GM20000 (cell line): ENCODE measurements at regions not wholly inside any gene's neighbourhood (a gene's known extent, or its start where the extent isn't known, plus 50 kb on each side); places are given as distances from the start of the nearest gene placed in this dataset.

Experiments
- DNase-seq: peaks from one replicate; pipeline ENCODE4 v3.0.0; 2012; ENCODE audit warnings: low spot score
- CTCF ChIP-seq: IDR thresholded peaks from 2 replicates; pipeline ENCODE4 v1.5.1; 2012; ENCODE audit warnings: mild to moderate bottlenecking, control low read depth; ENCODE audit errors: extremely low read depth, missing control alignments

- TF ChIP-seq CTCF, result no peak
- no peak for DNase-seq
These were observed 251.4 kb upstream of the KIF2B start for GRCh38 chr17:53571342-53571741.

GRCh38 chr17:53570731-53571130 lies 252.0 kb upstream of the KIF2B start:
- DNase-seq, result no peak
- TF ChIP-seq CTCF, result no peak

GRCh38 chr17:53560953-53561352 lies 261.8 kb upstream of the KIF2B start:
- DNase-seq, result no peak
- TF ChIP-seq CTCF, result no peak

GRCh38 chr17:53548252-53548651 lies 274.5 kb upstream of the KIF2B start:
- DNase-seq, result no peak

GRCh38 chr17:53543472-53543871 lies 279.3 kb upstream of the KIF2B start:
- no peak for DNase-seq
- no peak for TF ChIP-seq CTCF

More at GRCh38 chr17:53548252-53548651, 274.5 kb upstream of the KIF2B start:
- TF ChIP-seq CTCF, result no peak

GRCh38 chr17:53538129-53538617 lies 284.6 kb upstream of the KIF2B start:
- DNase-seq, result no peak
- no peak for TF ChIP-seq CTCF

- DNase-seq, result no peak
- no peak for TF ChIP-seq CTCF
These were observed 295.3 kb upstream of the KIF2B start for GRCh38 chr17:53527473-53527872.
